GM18520 (cell line): ENCODE measurements at regions not wholly inside any gene's neighbourhood (a gene's known extent, or its start where the extent isn't known, plus 50 kb on each side); places are given as distances from the start of the nearest gene placed in this dataset.

Experiments used
- ATAC-seq: cut with Tn5 transposase; IDR thresholded peaks from one replicate; pipeline ENCODE4 v1.9.1; 2021; ENCODE audit not compliant: unreplicated experiment

GRCh38 chr6:134379076-134379475 is 61.2 kb upstream of the SGK1 start:
- peak; percentile 96 for ATAC-seq

GRCh38 chr6:134378426-134378825 is 60.5 kb upstream of the SGK1 start:
- no peak for ATAC-seq

GRCh38 chr6:134376785-134377184 is 58.9 kb upstream of the SGK1 start:
- peak; percentile 23 for ATAC-seq

GRCh38 chr6:134375220-134375580 is 57.3 kb upstream of the SGK1 start:
- no peak for ATAC-seq

GRCh38 chr6:134374491-134375219 is 56.7 kb upstream of the SGK1 start:
- ATAC-seq: no peak

- ATAC-seq: no peak
Observed at GRCh38 chr6:134373993-134374392, 56.1 kb upstream of the SGK1 start.

GRCh38 chr6:134373282-134373922 is 55.5 kb upstream of the SGK1 start:
- peak; percentile 81 for ATAC-seq

- ATAC-seq: no peak
Observed at GRCh38 chr6:134372603-134373281, 54.8 kb upstream of the SGK1 start.

- ATAC-seq: no peak
Observed at GRCh38 chr6:134368670-134369069, 50.8 kb upstream of the SGK1 start.
